Activated CD4-positive, alpha-beta T cell treated with anti-CD3 and anti-CD28 coated beads, Interleukin-2, Interleukin-4, amounts not matched to agents 100 ng/mL and 50 ng/mL, durations not matched to agents 16 hours and 8 hours (primary cell): ENCODE measurements at regions not wholly inside any gene's neighbourhood (a gene's known extent, or its start where the extent isn't known, plus 50 kb on each side); places are given as distances from the start of the nearest gene placed in this dataset.

ENCODE experiments used
- DNase-seq: peaks from one replicate; pipeline ENCODE4 v3.0.0-alpha.2; 2020; ENCODE audit warnings: low spot score

DNA sequence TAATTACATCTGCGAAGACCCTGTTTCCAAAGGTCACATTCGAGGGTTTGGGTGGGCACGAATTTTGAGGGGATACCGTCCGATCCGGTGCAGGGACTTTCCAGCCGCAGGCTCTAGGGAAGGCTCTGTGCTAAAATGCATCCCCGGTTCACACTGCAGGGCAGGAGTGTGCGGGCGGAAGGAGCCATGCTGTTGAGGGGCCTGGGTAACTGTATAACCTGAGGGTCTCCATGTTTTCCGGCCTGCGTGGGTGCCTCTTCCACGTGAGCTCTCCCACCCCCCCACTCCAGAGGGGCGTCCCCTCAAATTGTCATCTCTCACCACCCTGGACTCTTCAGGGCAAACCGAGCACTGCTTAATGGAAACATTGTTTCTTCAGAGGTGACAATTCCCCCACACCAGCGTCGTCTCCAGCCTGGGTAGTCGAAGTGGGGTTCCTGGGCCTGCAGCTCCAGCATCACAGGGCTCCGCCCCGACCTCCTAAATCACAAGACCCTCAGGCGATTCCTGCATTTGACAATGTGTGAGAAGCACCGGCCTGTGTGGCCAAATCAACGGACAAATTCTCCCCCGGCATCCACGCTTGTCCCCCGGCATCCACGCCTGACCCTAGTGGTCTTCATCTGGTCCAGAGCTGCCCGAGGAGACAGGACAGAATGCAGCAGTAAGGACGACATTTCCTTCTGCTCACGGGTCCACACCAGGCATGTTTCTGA, 51.2 kb downstream of the FOXL3 start:
- no peak for DNase-seq

DNA sequence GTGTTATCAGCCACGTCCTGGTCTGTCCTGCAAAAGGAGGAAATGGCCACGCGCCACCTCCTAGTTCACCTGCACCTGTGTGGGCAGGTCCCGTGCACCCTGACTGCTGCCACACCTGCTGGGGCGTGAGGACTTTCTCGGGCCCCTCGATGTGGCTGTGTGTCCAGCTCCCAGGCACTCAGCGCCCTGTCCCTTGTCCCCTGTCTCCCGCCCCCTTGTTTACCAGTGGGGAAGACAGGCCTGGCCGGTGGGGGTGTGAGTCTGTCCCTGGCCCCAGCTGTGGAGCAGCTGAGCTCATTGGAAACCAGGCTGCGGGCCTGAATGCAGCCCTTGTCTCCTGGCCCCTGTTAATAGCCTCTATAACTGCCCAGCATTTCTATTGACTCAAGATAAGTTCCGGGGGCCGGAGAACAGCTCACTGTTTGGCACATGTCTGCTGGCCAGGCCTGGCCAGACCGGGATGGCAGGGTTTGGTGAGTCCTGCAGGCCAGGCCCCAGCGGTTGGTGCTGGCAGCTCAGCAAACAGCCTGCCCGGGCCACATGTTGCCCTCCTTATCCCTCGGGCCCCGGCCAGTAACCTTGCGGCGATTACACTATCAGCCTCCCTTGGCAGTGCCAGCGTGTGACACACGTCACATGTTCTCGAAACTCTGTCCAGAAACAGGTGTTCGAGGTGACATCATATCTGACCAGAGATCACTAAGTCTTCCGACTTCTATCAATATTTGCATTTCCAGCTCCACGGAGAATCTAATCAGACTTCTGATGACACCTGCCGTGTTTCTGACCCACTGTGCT, 52.1 kb downstream of the FOXL3 start:
- no peak for DNase-seq

DNA sequence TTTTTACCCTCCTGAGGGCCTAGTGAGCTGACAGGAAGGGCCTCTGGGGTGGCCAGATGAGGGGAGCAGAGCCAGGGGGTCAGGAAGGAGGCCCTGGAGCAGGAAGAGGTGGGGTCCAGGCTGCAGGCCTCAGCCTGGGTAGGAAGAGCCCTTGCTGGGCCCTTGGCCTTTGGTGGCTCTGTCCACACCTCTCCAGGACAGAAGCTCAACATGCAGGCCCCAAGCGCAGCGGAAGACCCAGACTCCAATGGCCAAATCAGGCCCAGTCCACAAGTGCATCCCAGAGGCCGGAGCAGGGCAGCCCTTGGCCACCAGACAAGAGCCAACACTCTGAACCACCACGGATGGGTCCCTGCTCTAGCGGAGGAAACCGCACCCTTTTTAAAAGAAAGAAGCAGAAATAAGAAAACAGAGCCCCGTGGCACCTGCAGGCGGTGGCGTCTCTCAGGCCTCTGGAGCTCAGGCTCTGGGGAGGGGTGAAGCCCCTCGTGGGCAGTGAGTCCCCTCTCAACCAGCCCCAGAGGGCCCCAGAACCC, 52.8 kb downstream of the FOXL3 start:
- no peak for DNase-seq

DNA sequence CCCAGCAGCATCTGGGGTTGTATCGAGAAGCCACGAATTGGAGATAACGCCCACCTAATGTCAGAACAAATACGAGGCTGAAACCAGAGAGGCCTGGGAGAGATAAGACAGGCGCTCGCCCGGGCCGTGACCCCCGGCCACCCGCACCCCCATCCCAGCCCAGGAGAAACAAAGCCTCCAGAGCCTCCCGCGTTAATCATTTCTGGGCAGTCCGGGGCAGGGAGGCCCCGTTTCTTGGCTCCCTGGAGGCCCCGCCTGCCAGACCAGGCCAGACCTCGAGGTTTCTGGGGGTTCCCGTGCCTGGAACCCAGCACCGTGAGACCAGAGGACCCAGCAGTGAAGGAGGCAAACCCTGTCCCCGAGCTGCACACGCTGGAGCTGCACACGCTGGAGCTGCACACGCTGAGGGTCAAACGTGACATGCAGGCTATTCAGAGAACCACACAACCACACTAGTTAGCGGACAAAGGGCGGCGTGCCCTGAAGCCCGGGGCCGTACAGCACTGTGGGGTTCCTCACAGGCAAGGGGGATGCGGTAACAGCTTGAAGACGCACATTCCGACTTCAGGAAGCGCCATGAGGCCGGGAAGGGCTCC, 53.4 kb downstream of the FOXL3 start:
- DNase-seq: no peak

DNA sequence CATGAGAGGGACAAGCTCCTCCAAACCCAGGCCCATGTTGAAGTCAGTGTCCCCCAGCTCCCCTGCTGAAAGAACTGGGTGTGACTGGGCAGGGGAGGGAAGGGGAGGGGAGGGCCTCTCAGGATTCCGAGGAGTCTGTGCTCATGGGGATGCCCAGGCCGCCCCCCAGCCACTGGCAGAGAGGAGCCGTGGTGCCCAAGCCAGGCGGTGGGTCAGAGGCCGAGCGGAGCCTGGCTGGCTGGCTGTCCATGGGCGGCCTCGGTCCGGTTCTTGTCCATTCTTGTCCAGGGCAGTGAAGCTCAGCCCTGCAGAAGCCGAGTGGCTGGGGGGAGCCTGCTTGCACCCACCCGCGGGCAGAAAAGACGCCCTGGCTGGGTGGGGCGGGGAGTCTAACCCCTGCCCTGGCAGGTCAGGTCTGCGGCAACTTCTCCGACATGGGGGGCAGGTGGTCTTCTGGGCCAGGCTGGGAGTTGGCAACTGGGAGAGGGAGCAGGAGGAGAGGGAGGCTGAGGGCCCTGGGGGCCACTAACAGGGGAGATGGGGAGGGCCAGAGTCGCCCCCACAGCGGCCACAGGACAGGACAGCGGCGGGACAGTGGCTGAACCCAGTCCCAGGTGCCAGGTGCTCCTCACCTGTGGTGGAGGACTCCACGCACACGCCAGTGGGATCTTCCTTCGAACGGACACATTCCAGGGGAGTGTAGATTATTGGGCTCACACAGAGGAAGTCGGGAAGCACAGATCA, 54.1 kb downstream of the FOXL3 start:
- DNase-seq: no peak

DNA sequence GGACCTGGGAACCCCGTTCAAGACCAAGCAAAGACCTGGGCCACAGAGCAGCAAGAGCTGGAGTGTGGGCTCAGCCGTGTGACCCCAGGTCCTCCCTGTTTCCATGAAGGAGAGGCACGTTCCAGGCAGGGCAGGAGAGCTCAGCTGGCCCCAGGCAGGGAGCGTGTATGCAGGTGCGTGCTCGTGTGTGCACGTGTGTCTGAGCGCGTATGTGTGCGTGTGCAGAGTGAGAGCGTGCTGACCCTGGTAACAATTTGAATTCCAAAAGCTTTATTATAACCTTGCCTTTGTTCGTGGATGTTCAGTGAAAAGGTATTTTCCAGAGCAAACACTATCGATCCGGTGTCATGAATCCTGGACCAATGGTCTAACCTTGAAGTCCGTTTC, 54.6 kb downstream of the FOXL3 start:
- DNase-seq: no peak

DNA sequence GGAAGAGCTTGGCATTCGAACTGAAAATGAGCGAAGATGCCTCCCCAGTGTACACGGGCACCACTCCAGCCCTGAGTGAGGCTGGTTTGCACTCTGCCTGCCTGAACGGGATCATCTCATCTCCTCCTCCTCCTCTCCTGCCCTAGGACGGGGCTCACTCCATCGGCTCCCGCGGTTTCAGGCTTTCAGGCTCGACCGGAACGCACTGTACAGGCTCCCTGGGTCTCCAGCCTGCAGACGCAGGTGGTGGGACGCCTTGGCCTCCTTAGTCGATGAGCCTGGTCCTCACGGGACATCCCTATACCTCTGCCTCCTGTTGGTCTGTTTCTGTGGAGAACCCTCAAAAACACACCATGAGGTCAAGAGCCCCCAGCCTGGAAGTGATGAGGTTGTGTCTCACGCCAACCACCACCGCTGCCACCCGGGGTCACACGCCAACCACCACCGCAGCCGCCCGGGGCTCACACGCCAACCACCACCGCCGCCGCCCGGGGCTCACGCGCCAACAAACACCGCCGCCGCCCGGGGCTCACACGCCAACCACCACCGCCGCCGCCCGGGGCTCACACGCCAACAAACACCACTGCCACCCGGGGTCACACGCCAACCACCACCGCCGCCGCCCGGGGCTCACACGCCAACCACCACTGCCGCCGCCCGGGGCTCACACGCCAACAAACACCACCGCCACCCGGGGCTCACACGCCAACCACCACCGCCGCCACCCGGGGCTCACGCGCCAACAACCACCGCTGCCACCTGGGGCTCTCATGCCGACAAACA, 56.3 kb downstream of the FOXL3 start:
- DNase-seq: no peak

DNA sequence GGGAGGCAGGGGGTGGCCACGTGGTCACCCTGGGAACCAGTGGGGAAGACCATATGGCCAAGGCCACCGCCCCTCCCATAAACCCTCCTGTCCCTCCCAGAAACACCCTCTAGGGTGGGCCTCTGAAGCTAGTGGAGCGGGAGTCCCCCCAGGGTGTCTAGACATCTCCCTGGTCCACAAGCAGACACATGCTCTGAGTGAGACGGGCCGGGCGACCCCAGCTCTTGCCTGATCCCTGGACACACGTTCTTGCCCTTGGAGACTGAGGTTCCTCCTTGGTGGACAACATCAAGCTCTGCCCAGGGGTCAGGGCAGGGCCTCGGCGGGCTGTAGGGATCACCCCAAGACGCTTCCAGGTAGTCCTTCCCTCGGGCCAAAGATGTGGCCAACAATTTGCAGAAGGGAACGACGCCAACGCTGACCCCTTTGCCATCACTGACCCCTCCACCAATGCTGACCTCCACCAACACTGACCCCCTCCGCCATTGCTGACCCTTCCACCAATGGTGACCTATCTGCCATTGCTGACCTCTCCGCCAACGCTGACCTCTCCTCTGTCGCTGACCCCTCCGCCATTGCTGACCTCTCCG, 57.1 kb downstream of the FOXL3 start:
- DNase-seq: no peak

DNA sequence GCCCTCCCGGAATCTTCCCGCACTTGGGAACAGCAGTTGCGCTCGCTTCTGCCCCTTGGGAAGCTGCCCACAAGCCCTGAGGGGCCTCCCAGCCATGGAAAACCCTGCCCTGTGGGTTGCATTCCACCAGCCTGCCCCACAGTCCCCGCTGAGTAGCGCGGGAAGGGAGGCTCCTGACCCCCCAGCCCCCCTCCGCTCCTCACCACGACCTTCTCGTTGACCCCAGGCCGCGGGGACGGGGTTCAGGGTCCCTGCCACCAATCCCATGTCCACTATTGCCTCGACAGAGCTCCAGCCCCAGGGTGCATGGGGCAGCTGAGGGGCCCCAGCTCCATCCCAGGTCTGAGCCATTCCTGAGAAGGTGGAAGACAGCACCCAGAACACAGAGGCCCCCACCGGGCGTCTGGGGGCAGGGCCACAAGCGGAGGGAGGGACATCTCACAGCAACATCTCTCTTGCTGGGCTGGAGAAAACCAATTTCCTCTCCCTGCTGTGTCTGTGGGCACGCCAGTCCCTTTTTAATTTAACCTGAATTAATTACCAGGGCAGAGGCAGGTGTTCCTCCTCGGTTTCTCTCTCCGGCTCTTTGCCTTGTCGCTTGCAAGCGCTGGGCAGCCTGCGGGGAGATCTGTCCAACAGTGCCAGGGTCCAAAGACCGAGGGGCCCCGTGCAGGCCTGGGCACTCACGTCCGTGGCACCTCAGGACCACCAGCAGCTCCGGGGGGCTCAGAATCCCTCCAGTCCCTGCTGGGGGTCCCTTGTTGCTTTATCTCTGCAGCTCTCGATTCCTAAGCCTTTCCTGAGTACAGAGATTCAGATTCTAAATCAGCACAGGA, 57.9 kb downstream of the FOXL3 start:
- DNase-seq: no peak

DNA sequence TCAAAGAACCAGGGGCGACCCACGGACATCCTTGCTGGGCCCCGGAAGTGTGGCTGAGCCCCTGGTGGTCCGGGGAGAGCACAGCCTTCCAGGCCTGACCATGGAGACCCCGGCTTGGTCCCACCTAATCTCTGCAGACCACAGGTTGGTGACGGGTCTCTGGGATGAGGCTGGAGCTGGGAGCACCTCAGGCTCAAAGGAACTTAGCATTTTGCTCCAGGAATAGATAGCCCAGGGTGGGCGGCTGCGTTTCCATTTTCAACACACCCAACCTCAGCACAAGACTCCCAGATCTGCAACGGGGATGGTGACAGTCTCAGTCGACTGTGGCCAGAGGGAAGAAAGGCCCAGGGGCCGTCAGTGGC, 58.5 kb downstream of the FOXL3 start:
- DNase-seq: no peak

DNA sequence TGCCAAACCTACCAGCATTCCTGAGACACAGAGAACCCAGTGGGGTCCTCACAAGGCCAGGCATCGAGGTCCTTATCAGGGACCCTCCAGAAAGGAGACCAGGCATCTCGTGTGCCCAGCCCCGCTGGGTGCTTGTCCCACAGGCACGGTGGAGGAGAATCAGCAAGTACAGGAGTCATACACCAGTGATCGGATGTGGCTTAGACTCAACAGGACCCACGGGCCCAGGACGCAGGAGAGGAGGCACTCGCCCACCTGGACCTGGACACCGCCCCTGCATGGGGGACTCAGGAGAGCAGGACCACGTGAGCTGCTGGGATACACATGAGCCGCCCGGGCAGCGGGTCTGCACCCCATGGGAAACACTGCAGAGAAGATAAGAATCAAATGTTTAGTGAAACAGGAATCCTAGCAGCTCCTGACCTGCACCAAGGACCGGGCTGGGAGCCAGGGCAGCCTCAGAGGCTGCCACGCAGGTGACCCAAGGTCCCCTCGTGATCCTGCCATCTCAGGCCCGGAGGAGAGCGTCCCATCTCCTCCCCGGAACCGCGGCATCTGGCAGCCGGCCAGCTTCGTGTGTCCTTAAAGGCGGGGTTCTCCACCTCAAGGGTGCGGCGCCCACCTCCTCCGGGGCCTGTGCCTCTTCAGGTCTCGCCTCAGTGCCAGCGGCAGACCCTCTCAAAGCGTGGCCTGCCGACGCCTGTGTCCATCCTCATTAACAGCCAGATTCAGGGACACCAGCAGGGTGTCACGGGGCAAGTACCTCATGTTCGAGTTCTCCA, 59.2 kb downstream of the FOXL3 start:
- DNase-seq: no peak

DNA sequence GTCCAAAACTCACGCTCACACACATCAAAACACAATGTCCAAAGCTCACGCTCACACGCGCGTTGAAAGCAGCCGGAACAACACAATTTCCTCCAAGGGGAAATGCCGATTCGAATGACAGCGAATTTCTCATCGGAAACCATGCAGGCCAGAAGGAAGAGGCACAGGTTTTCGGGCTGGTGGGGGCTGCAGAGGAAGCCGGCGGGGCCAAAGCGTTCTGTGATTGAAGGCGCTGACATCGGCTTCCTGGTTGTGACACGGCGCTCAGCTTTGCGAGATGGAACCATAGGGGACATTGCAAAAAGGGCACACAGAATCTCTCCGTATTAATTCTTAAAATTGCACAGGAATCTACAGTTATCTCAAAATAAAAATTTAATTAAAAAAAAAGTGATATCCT, 61.3 kb downstream of the FOXL3 start:
- DNase-seq: peak; percentile 52

DNA sequence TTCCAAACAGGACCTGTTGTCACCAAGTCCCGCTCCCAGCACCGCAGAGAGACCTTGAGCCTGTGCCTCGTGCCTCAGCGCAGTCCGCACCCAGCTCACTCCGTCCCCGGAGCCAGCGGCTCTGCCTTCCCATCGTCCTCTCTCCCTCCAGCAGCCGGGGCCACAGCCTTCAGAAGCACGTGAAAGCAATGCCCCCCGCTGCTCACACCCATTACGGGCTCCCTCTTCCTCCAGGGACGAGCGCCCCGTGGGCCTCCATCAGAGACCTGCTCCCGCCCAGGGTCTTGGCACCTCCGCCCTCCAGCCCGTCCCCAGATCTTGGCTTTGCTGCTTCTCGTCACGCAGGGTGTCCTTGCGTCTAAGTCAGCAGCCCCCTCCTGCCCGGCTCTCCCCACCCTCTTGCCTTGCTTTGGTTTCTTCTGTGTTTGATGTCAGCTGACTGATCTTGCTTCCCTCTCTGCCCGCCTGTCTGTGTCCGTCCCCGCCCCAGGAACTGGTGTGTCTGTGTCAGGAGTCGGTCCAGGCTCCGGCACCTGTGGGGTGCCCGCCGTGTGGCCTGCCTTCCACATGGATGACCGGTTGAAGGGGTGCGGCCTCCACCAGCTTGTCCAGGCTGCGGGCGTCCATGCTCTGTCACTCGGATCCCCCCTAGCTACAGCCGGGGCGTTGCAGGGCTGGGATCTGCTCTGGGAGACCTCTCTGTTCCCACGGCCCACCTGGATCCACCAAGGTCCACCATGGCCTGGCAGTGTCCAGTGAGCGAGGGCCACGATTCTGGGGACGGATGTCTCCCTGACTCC, 61.9 kb downstream of the FOXL3 start:
- no peak for DNase-seq

DNA sequence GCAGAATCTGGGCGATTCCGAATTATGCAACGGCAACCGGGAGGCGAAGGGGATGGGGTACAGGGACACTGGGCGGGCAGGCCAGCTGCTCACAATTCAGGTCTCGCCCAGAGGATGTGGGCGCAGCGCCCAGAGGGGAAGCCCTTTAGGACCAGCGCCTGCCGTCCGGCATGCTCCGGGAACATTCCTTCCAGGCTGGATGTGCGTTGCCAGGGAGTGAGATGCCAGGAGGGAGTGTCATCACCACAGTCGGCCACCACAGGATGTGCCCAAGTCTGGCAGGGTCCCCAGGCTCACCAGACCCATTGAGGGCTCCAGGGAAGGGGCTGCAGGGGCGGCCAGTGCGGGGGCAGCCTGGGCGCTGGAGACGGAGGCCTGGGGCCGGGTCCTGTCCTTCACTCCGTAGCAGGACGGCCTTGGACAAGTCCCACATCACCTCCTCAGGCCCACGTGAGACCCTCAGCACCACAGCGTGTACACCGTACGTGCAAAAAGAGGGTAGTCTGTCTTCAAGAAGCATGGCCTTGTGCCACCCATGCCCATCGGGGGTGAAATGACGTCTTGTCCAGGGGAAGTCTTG, 63.9 kb downstream of the FOXL3 start:
- DNase-seq: no peak

DNA sequence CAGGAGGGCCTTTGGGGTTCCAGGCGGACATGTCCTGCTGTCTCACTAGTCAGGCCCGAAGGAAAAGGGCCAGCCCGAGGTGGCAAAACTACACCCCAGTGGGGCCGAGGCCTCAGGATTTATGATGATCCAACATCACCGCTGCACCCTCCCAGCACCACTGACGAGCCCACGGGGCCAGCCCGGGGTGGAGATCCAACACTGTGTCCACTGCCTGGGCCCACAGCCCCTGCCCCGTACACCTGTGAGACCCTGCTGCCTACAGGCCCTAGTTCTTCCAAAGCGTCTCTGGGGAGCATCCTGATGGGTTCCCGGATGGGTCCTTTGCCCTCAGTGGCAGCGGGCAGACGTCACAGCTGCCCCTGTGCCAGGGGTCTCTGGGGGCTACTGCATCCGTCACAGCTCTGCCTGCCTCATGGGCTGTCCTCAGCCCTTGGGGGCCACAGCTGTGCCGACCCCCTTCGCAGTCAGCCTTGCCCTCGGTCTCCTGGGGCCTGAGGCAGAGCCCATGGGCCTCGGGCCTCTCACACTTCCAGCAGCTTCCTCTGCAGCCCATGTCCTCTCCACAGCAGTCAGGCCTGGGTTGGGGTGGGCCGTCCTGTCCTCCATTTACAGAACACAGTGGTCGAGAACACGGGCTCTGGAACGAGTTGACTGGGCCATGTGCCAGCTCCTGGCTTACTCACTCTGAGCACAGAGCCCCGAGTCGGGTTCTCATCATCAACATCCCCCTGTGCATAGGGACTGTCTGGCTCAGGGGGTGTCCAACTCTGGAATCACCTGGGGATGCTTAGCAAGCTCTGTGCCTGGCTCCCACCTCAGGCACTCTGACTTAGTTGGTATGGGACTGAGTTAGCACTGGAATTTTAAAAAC, 64.9 kb downstream of the FOXL3 start:
- DNase-seq: no peak

DNA sequence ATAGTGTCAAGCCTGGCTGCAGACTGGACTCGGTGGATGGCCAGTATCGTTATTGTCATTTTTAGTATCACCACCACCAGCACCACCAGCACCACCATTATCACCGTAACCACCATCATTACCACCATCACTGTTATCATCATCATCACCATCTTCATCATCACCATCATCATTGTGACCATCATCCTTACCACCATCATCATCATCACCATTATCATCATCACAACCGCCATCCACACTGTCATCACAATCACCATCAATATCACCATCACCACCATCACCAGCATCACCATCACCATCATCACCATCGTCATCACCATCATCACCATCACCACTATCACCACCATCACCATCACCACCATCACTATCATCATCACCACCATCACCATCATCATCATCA, 65.6 kb downstream of the FOXL3 start:
- no peak for DNase-seq

DNA sequence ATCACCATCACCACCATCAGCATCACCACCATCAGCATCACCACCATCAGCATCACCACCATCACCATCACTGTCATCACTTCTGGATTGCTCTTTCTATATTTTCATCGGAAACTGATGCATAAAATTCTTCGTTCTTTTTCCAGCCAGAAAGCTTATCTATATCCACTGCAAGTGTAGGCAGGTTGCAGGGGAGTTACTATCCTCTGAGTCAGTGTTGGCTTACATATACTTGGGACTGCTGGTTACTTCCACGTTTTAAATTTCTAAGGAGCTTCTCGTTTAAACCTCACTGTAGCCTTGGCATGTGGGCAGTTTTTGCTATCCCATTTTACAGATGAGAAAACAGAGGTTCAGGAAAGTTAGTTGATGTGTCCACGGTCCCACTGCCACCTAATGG, 66.1 kb downstream of the FOXL3 start:
- no peak for DNase-seq
